Tibial artery (tissue), 4 donors: ENCODE measurements at regions not wholly inside any gene's neighbourhood (a gene's known extent, or its start where the extent isn't known, plus 50 kb on each side); places are given as distances from the start of the nearest gene placed in this dataset.
"Not testable (repeated sequence)": the region's sequence is repeated elsewhere in the genome, so short reads cannot be mapped to it uniquely, and the experiment has no call there.

Experiments used
- DNase-seq, 2 donors: peaks; one replicate each; pipeline ENCODE4 v3.0.0-alpha.2; 2019
- H3K27ac ChIP-seq, 2 donors: fragments of 200-600 bp; sonication (generic) in 1 of 2; 1 replicate in 1 of 2; 2 replicates in 1 of 2; pipeline ENCODE4 v1.5.1; 2018 to 2019; ENCODE audit warnings: mild to moderate bottlenecking in 1 of 2
- H3K27me3 ChIP-seq, 2 donors: fragments of 200-600 bp; sonication (generic) in 1 of 2; one replicate each; pipeline versions ENCODE4 v1.5.1 to v1.6.0; 2016 to 2019
- H3K36me3 ChIP-seq, 3 donors: fragments of 200-600 bp; sonication (generic) in 2 of 3; one replicate each; pipeline ENCODE4 v1.5.1; 2016 to 2019; ENCODE audit warnings: mild to moderate bottlenecking in 2 of 3
- H3K4me1 ChIP-seq, 4 donors: fragments of 200-600 bp; sonication (generic) in 2 of 4; 1 replicate in 3 of 4; 2 replicates in 1 of 4; pipeline ENCODE4 v1.5.1; 2016 to 2019
- H3K4me3 ChIP-seq, 2 donors: fragments of 200-600 bp; sonication (generic) in 1 of 2; 1 replicate in 1 of 2; 2 replicates in 1 of 2; pipeline ENCODE4 v1.5.1; 2018 to 2019; ENCODE audit warnings: mild to moderate bottlenecking in 2 of 2
- H3K9me3 ChIP-seq, 3 donors: fragments of 200-600 bp; sonication (generic) in 1 of 3; one replicate each; pipeline ENCODE4 v1.5.1; 2016 to 2019
- CTCF ChIP-seq, 2 experiments: fragments of 200-600 bp in 1 of 2; fragments of 450-650 bp in 1 of 2; IDR thresholded peaks; one replicate each; pipeline ENCODE4 v1.5.1; 2017 to 2019; ENCODE audit warnings: antibody characterized with exemption in 2 of 2, mild to moderate bottlenecking in 1 of 2, moderate library complexity in 1 of 2
- intact Hi-C: fragments of 100-400 bp; cut with DNase I; formaldehyde crosslinking; loops from one replicate; pipeline ENCODE4 v1.15.0; 2023; ENCODE audit warnings: low total_unique reads

GRCh38 chr6:21342501-21342900 is 251.1 kb upstream of the SOX4 start:
- intact Hi-C loops, result no loop called here
- Histone ChIP-seq H3K9me3 (no peaks in the 10 kb centered on the region), H3K4me3 (no peak overlapping the region), H3K27ac (no peak overlapping the region), H3K36me3 (no peaks in the 10 kb centered on the region), H3K27me3 (no peaks in the 10 kb centered on the region), H3K4me1 (no peaks in the 10 kb centered on the region)
- no peak for TF ChIP-seq CTCF (IDR thresholded peaks at IDR 0.05)
- no peak for DNase-seq

- H3K4me3 ChIP-seq, DNase-seq, H3K4me1 ChIP-seq, H3K36me3 ChIP-seq, intact Hi-C loops, H3K27me3 ChIP-seq, H3K27ac ChIP-seq, H3K9me3 ChIP-seq: not testable (repeated sequence)
Observed at GRCh38 chr6:21345704-21346103, 247.8 kb upstream of the SOX4 start.

- no peak for TF ChIP-seq CTCF (IDR thresholded peaks at IDR 0.05)
- intact Hi-C loops, result no loop called here
- no peak overlapping the region for H3K27ac ChIP-seq
Observed at GRCh38 chr6:21348146-21348503, 245.4 kb upstream of the SOX4 start.

GRCh38 chr6:21348504-21349195 is 244.9 kb upstream of the SOX4 start:
- no peak overlapping the region for H3K27ac ChIP-seq
- no peak for TF ChIP-seq CTCF (IDR thresholded peaks at IDR 0.05)
- no peaks in the 10 kb centered on the region for H3K36me3 ChIP-seq
- DNase-seq, result peak in 1 of 2 donors; percentile 29
- no peaks in the 10 kb centered on the region for H3K9me3 ChIP-seq
- H3K4me1 ChIP-seq, result peaks cover 0 to 9% (median 5%) of the 10 kb centered on the region in 4 donors
- no peak overlapping the region for H3K4me3 ChIP-seq
- intact Hi-C loops, result no loop called here
- H3K27me3 ChIP-seq, result no peaks in the 10 kb centered on the region

More at GRCh38 chr6:21348146-21348503, 245.4 kb upstream of the SOX4 start:
- Histone ChIP-seq H3K4me1 (peaks cover 0 to 9% (median 5%) of the 10 kb centered on the region in 4 donors), H3K9me3 (no peaks in the 10 kb centered on the region), H3K27me3 (no peaks in the 10 kb centered on the region), H3K36me3 (no peaks in the 10 kb centered on the region), H3K4me3 (no peak overlapping the region)
- no peak for DNase-seq

GRCh38 chr6:21349834-21350233 is 243.7 kb upstream of the SOX4 start:
- no peak for TF ChIP-seq CTCF (IDR thresholded peaks at IDR 0.05)
- no peaks in the 10 kb centered on the region for H3K36me3 ChIP-seq
- no peaks in the 10 kb centered on the region for H3K9me3 ChIP-seq
- H3K4me3 ChIP-seq, result no peak overlapping the region
- DNase-seq, result no peak
- H3K27ac ChIP-seq, result no peak overlapping the region
- intact Hi-C loops, result no loop called here
- H3K27me3 ChIP-seq, result no peaks in the 10 kb centered on the region
- peaks cover 0 to 9% (median 5%) of the 10 kb centered on the region in 4 donors for H3K4me1 ChIP-seq

- intact Hi-C loops, result no loop called here
Observed at GRCh38 chr6:21350926-21351325, 242.6 kb upstream of the SOX4 start.

More at GRCh38 chr6:21350926-21351325, 242.6 kb upstream of the SOX4 start:
- no peak for TF ChIP-seq CTCF (IDR thresholded peaks at IDR 0.05)
- Histone ChIP-seq H3K9me3 (no peaks in the 10 kb centered on the region), H3K36me3 (no peaks in the 10 kb centered on the region), H3K27me3 (no peaks in the 10 kb centered on the region), H3K4me1 (peaks cover 0 to 9% (median 5%) of the 10 kb centered on the region in 4 donors), H3K27ac (no peak overlapping the region), H3K4me3 (no peak overlapping the region)
- DNase-seq, result no peak
